HG02763 (cell line): ENCODE measurements at regions not wholly inside any gene's neighbourhood (a gene's known extent, or its start where the extent isn't known, plus 50 kb on each side); places are given as distances from the start of the nearest gene placed in this dataset.

Source experiments
- ATAC-seq: cut with Tn5 transposase; IDR thresholded peaks from one replicate; pipeline ENCODE4 v1.9.1; 2021; ENCODE audit warnings: mild to moderate bottlenecking, moderate library complexity; ENCODE audit not compliant: unreplicated experiment

DNA sequence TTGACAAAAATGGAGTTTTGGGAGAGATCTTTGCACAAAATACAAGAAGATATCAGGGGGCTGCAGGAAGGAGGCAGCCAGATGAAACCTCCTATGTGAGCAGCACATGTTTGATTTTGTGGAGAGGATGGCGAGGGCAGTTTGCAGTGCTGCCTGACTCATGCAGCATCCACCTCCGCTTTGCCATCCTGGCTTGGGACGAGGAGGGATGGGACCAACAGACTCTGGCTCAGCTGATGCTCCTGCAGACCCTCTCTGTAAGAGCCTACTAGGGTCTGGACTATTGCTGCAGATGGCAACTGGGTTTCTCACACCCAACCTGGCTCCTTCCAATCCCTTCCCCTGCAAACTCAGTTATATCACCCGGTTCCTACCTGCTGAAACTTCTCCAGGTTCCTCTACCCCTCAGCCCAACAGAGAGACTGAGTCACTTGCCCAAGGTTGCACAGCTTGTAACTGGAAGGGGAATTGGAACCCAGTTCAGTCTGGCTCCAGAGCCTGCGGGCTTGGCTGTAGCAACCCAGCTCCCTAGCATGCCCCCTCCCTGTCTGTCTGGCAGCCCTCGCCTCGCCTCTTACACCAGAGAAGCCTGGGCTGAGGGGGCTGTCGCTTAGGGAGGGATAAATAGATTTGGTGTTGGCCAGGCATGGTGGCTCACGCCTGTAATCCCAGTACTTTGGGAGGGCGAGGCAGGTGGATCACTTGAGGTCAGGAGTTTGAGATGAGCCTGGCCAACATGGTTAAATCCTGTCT, 205.8 kb downstream of the PTPRU start:
- ATAC-seq: no peak

DNA sequence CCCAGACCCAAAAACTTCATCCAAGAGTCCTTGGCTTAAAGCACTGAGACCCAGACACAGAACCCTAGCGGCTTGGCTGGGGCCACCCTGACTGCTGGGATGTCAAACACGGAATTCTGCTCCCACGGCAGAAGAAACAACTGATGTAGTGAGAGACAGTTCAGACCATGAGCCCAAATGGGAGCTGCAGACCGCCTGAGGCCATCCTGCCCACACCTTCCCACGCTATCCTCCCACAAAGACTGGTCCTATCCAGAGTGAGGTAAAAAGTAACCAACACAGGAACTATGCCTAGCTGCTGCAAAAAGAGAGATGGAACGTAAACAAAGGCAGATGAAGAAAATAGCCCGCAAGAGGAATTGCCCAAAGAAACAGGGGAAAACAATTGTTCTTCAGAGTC, 203.3 kb downstream of the PTPRU start:
- ATAC-seq: no peak

DNA sequence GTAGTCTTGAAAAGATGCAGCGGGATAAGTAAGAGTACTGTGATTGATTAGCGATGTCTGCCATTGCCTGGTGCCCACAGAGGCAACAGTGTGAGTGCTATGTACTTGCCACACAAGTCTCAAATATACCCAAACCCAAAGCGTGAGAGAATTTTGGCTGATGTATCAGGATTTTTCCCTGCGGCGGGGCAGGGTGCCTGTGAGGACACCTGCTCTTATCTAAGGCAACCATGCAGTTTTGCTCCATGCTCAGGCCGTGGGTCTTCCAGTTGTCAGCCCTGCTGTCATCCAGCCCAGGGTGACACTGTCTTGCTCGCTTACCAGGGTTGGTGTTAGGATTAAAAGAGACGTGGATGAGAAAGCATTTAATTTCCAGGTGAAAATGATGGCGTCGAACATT, 202.7 kb downstream of the PTPRU start:
- ATAC-seq: no peak

DNA sequence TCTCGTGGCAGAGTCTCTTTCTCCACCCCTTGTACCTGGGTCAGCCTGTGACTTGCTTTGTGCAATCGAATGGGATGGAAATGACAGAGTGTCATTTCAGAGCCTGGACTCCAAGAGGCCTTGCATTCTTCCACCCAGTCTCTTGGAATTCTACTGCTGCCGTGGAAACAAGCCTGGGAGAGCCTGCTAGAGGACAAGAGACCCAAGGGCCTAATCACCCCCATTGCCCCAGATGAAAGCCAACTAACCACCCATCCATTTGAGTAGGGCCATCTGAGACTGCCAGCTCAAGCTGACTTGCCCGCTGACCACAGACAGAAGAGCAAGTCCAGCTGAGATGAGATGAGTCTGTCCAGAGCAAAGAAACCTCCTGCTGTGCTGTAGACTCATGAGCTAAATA, 201.6 kb downstream of the PTPRU start:
- ATAC-seq: no peak

DNA sequence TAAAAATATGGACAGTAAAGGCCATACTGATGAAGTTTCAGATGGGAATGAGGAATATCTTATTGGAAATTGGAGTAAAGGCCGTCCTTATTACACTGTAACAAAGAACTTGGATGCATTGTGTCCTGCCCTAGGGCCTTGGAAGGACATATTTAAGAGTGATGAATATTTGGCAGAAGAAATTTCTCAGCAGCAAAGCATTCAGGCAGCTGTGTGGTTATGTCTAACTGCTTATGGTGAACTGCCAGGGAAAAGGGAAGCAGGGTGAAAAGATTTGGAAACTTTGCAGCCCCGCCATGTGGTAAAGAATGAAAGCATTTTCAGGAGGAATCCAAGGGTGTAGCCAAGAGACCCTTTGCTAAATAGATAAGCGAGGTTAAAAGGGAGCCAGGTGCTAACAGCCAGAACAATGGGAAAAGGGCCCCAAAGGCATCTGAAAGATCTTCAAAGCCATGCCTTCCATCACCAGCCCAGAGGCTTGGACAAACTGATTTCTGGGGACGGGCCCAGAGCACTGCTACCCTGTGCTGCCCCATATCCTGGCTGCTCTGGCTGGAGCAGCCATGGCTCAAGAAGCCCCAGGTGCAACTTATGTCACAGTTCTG, 200.0 kb downstream of the PTPRU start:
- no peak for ATAC-seq

DNA sequence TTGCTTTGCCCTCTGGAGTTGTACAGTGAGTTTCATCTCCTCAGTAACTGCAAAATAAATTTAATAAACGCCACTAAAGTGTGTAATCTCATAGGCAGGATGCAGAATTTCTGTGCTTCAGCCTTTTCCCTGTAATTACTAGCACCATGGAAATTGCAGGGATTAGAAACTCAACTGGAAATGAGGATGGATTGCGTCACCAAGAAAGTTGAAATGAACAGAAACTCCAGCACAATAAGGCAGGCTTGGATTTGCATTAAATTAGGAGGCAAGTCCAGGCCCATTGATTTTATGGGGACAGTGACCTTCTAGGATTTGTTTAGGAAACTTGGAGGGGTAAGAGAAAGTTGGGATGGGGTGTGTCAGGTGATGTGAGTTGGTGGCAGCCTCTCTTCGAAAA, 197.5 kb downstream of the PTPRU start:
- no peak for ATAC-seq

DNA sequence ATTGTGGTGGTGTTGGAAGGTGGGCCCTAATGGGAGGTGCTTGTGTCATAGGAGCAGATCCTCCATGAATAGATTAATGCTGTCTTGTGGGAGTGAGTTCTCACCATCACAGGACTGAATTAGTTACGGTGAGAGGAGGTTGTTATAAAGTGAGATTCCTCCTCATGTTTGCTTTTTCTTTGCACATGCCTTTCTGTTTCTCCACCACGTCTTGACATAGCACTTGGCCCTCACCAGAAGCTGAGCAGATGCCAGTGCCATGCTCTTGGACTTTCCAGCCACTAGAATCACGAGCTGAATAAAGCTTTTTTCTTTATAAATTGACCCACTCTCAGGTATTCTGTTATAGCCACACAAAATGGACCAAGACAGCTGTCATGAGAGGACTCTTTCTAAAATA, 194.8 kb downstream of the PTPRU start:
- ATAC-seq: no peak

DNA sequence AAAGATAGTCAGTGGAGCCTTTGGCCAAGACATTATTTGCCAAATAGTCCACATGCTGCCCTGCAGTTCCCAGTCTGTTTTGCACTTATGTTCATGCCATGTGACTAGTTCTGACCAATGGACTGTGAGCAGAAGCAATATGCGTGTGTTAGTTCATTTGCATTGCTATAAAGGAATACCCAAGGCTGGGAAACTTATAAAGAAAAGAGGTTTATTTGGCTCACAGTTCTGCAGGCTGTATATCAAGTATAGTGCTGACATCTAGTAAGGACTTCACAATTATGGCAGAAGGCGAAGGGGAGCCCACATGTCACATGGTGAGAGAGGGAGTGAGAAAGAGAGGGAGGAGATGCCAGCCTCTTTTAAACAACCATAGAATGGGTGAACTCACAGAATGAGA, 193.3 kb downstream of the PTPRU start:
- no peak for ATAC-seq

DNA sequence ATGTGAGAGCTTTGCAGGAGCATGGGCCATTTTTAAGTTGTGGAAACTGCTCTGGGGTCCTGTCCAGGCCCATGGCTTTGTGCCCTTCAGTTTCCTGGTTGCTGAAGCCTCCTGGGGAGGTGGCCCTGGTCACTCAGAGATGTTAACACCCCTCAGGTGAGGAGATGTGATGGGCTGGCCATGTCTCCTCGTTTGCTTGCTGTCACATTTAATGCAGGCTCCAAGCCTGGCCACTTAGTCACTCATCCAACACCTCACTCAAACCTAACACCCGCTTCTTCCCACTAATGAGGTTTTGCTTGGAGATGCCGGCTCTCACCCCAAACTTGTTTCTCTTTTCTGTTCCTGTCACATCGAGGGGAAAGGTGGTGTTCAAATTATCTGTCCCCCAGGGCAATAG, 192.7 kb downstream of the PTPRU start:
- ATAC-seq: no peak

DNA sequence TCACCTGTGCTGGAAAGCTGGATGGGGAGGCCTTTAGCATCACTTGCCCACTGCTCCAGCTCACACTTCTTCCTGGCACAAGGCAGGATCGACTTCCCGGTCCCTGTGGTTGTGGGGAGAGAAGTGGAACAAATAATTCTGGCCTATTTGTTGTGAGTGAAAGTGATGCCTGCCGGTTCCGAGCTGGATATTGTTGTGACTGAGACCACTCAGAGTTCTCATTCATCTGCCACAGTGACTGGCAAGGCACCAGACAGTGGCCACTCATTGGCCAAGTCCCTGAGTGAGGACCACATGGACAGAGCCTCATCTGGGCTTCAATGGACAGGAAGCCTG, 191.9 kb downstream of the PTPRU start:
- no peak for ATAC-seq

DNA sequence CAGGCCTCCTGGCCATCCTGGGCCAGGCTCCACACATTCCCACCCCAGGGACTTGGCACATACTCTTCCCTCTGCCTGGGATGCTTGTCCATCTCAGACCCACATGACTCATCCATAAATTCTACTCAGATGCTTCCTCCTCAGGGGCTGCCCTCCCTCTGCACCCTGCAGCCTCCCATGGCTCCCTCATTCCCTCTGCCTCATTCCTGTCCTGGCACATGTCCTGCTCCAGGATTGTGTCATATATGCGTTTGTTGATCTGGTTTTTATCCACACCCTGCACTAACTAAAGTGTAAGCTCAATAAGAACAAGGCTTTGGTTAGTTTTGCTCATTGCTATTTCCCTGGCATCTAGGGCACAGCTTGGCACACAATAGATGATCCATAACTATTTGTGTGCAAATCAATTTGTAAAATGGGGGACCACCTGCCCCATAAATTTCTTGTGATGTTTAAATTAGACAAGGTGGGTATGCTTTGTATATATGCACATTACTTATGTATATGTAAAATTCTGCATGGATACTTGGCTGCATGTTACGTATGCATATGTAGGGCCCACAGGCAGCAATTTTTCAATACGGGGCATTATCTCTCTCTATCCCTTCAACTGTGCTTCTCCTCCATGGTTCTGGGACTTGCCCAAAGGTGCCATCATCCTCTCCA, 191.4 kb downstream of the PTPRU start:
- no peak for ATAC-seq

DNA sequence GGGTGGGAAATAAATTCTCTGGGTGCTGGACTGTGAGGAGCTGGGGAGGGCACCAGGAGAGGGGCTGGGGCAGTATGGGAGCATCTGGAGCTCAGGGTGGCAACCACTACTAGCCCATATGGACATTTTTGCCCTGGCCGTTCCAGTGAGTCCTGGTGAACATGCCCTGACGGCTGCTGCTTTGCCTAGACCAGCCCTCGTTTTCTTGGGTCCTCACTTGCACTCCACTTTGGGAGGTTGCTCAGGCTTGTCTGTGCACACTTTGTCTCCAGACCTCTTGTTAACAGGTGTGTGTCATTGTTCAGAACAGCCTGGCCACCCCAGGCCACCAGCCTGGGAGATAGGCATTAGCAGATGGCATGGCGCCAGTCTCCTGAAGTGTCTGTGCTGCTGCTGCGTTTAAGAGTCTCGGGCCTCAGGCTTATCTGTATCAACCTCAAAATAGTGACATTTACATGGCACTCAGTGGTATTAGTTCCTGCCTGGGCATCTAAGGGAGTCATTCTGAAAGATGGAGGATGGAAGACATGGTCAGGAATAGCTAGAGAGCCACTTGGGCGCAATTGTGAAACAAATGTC, 190.5 kb downstream of the PTPRU start:
- ATAC-seq: no peak

DNA sequence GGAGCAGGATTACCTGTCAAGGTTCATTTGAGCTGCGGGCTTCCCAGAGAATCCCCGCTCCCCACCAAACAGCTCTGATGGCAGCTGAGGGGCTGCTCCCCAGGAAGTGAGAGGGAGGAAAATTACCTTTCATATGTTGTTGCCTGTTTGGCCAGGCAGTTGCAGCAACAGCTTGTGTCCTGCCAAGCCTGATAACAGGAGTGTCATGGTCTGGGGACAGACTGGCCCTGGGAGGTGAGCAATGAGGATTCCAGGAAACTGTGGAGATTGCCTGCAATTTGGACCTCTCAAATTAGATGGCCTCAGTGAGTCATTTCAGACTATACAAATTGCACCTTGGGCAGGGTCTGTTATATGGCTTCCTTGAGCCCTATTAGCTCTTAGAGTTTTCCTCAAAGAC, 189.3 kb downstream of the PTPRU start:
- no peak for ATAC-seq

DNA sequence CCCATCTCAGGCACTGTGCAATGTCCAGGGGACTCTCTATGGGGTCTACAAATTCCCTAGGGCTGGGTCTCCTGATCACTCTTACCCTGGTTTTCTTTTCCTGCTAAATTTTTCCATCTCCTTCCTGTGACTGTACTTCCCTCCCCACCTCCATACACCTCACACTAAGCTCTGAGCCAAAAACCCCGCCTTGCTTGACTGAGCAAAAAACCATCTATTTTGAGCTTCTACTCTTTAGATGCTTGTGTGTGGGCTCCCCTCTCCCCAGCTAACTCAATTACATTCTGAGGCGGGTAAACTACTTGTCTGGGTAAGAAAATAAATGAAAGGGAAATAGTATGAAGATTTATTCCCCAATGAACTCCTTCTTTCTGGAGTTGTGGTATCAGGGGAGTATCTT, 187.9 kb downstream of the PTPRU start:
- no peak for ATAC-seq

DNA sequence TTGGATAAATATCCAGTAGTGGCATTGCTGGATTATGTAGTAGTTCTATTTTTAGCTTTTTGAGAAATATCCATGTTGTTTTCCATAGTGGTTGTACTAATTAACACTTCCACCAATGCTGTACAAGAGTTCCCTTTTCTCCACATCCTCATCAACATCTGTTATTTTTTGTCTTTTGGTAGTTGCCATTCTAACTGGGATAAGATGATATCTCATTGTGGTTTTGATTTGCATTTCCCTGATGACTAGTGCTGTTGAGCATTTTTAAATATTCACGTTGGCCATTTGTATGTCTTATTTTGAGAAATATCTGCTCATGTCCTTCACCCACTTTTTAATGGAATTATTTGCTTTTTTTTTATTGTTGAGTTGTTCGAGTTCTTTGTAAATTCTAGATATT, 183.9 kb downstream of the PTPRU start:
- no peak for ATAC-seq

DNA sequence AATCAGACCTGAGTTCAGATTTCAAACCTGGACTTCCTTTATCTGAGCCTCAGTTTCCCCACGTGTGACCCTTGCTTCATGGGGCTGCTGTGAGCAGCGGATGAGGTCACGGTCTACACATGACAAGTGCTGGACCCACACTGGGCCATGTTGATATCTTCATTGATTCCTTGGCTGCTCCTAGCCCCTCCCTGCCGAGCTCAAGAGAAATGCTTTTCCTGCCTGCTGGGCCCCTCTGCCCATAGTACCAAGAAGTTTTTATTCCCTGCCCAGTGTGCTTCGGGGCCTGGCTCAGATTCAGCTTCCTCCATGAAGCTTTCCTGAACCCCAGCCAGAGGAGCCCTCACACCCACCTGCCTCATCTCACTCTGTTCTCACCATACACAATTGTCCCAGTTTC, 181.6 kb downstream of the PTPRU start:
- no peak for ATAC-seq

DNA sequence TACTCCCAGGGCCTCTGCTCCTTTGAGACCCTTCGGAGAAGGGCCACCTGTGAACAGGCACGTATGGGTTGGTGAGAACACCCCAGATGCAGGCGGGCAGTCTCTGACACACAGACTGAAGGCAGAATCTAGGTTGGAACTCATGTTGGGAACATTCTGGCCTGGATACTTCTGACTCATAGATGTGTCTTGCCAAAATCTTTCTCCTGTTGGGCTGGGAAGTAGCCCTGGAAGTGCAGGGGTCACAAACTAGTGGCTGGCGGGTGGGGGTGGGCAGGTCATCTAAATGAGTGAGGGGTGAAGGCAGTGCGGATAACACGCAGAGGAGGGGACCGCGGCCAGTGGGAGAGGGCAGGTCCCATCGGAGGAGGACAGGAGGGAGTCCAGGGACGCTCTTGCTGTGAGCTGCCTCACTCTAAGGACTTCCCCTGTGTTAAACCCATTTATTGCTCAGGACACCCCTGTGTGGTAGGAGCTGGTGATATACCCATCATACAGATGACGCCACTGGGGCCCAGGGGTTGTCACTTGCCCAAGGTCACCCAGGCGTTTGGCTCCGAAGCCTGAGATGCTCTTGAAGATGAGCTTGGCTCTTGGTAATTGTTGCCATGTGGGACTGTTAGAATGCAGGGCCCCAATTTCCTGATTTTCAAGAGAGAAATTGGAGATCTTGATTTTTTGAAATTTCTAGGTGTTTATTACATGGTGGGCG, 181.0 kb downstream of the PTPRU start:
- no peak for ATAC-seq

DNA sequence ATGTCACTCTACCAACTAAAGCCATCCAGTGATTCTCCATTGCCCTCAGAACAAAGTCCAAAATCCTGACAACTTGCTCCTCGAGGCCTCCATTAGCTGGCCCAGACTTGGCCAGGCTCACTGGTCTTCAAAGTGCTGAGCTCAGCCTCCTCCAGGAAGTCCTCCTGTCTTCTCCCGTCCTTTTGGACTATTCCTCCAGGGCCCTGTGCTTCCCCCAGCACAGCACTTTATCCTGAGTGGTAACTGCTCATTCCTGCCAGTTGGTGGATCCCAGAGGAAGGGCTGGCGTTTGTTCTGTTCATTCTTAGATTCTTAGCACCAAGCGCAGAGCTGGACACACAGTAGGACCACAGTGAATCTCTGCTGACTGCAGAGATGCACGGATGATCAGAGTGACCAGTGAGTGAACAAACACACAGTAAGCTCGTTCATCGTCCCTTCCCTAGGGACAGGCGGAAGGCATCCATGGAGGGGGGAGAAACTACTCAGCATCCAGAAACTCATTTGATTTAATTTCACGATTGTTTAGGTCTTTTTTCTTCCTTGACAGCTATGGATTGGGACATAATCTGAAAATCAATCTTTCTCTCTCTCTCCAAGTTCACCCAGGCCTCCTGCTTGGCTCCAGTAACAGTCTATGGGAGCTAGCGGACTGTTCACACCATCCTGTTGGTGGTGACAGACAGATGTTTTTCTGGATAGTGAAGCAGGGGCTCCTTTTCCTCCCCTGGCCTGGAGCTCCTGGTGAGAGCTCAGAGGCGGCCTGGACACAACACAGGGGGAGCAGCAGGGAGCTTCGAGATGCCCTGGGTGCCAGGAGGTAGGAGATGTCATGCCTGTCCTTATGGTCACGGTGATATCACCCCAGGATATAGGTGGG, 180.2 kb downstream of the PTPRU start:
- ATAC-seq: no peak

DNA sequence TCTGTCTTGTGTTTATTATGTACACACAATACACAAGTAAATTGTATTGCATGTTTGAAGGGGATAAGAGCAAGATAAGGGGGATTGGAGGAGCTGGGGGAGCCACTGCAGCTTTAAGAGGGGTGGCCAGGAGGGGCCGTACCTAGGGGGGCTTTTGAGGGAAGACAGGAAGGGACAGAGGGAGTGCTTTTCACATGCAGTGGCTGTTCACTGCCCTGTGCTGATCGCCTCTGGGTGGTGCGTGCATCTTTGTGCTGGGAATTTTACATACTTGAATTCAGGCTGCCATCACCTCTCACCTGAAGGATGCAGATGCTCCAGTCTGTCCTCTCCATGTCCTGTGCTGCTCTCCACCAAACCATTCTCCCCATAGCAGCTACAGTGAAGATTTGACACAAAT, 179.5 kb downstream of the PTPRU start:
- no peak for ATAC-seq

DNA sequence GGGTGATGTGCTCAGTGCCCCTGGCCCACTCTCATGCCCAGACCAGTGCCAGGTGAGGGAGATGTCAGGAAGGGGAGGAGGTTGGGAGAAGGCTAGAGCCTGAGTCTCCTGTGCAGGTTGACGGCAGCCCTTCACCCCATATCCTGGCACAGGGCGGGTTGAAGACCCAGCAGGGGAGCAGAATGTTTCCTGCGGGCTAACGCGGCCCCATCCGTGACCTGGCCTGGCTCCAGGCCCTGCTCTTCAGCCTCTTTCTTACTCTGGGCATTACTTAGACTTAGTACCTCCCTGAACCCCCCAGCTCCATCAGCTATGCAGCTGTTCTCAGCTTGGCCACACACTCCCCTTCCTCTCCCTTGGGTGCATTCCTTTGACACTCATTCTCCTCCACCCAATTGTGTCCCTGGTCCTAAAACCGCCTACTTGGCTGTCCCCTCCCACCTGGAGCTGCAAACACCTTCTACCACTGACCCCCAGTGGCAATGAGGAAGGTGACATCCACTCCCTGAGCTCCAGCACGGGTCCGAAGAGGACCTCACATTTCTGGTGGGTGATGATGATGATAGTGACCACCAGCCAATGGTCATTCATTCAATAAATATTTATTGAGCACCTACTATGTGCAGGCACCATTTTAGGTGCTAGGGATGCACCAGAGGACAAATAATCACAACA, 179.0 kb downstream of the PTPRU start:
- ATAC-seq: no peak
